ENCODE measurements at regions not wholly inside any gene's neighbourhood (a gene's known extent, or its start where the extent isn't known, plus 50 kb on each side); places are given as distances from the start of the nearest gene placed in this dataset.

- no peak for TF ChIP-seq POLR2A (IDR thresholded peaks at IDR 0.05; ENCODE audit: low read length)
- TF ChIP-seq GATA1 (IDR thresholded peaks at IDR 0.05; ENCODE audit: low read depth, low read length), result no peak
Measured at GRCh38 chr2:72028351-72028995, 119.2 kb downstream of the CYP26B1 start.
